Globus pallidus (tissue), 1 donor: ENCODE measurements at regions not wholly inside any gene's neighbourhood (a gene's known extent, or its start where the extent isn't known, plus 50 kb on each side); places are given as distances from the start of the nearest gene placed in this dataset.
A peak's percentile ranks its signal among the peaks of the same experiment; 100 is the strongest.
"Not testable (repeated sequence)": the region's sequence is repeated elsewhere in the genome, so short reads cannot be mapped to it uniquely, and the experiment has no call there.

Source experiments
- DNase-seq: peaks from one replicate; pipeline ENCODE4 v3.0.0-alpha.2; 2015; ENCODE audit warnings: low spot score

DNA sequence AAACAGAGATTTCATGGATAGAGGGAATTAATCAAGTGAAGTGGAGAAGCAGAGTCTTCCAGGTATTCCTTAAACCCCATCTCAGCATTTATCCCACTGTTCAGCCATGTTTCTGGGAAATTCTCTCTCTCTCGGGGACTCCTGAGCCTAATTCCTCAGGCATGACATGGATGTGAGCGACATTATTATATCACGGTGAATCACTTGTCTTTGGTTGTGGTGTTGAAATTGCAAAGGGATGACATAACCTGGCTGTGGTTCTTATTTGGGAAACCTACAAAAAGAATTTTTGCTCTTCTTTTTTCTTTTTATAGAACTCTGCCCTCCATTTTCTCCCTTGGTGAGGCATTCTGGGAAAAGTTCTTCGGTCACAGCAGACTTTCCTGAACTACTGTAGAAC lies 457.9 kb upstream of the PTGER4 start:
- no peak for DNase-seq

DNA sequence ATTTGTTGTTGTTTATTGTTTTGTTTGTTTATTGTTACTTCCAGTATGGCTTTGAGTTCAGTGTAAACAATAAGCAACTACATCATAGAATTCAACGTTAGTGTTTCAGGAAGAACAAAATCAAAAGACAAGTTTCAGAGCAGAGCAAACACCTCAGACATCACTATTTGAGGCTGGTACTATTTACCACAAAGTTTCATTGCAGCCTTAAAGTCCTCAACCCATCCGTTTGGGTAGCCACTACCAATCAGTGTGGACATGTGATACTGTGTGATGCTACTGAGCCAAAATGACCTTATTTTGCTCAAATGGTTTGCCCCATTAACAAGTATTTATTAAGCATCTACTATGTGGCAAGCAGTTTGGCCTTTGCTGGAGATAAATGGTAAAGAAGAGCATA lies 458.5 kb upstream of the PTGER4 start:
- DNase-seq = no peak

DNA sequence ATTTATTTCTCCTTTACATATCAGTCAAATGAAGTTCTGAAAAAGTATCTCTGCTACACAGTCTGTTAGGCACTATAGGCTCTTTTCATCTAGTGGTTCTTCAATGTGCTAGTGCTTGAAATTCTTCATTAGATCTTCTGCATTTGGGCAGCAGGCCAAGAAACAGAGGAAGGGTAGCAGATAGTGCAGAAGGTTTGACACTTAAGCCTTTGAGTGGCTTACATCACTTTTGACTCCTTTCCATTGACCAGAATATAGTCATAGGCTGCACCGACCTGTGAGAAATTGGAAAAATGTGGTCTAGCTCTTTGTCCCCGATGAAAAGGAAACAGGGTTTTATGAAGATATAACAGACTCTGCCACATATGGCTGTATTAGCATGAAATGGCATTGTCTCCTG lies 459.5 kb upstream of the PTGER4 start:
- DNase-seq = no peak

DNA sequence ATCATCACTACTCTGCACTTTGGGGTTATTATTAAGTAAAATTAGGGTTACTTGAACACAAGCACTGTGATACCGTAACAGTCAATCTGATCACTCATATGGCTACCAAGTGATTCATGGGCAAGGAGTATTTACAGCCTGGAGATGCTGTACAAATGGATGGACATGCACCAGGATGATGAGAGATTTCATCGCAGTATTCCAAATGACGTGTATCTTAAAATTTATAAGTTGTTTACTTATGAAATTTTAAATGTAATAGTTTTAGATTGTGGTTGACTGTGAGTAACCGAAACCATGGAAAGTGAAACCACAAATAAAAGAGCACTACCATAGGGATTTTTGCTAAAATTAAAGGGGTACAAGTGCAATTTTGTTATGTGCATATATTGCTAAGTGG lies 462.2 kb upstream of the PTGER4 start:
- no peak for DNase-seq

DNA sequence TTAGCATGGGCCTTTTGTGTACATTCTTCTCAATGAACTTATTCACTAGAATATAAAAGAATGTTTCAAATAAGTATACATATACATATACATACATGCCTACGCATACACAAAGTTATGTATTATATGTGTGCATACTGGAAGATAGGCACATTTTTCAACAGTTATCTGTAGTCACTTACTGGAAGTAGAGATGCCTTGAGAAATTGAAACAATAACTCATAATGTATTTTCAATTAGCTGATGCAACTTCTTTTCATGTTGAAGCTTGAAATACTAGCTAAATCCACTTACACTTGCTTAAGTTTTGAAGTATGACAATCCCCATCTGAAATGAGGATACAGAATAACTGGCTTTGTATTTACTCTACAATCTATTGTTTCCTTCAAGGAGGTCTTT lies 469.0 kb upstream of the PTGER4 start:
- no peak for DNase-seq

DNA sequence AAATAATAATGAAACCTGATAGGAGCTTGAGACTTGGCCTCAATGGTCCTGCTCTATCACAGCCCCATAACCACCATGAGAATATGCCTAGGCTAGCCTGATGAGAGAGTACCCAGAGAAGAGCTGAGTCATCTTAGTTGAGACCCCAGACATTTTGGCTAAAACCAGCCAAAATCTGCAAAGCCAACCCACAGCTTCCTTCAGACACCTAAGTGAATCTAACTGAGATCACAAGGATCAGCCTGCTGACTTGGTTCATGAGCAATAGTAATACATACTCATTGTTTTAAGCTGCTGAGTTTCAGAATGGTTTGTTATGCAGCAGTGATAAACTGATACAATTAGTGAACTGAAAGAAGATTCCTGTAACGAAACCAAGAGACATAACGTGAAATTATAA lies 473.7 kb upstream of the PTGER4 start:
- DNase-seq = no peak

GRCh38 chr5:40204144-40204543 lies 475.6 kb upstream of the PTGER4 start:
- no peak for DNase-seq

DNA sequence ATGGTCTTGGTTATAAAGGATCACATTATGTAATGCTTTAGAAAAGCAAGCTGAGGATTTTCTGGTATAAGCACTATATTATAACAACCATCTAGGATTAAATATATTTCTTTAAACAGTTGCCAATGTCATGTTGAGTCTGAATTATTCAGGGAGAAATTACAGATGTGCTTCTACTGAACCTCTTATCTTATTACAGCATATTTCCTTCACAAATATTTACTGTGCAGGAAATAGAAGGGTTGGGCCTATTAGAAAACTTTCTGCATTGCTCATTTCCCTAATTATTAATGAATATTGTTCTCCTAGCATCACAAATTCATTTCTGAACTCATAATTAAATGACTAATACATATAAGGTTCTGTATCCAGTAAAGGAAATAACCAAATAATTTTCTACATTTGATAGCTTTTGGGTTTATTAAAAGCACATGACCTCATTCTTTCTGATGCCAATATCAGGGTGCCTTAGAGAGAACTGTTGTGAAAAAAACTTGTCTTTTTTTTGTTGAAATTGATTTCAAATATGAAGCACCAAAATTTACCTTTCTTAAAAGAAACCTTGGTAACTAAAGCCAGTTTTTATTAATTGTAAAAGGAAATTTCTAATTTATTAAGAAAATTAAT lies 476.8 kb upstream of the PTGER4 start:
- no peak for DNase-seq

- DNase-seq = no peak
These were observed 481.0 kb upstream of the PTGER4 start for GRCh38 chr5:40198736-40199135.

GRCh38 chr5:40195574-40195973 lies 484.1 kb upstream of the PTGER4 start:
- DNase-seq = not testable (repeated sequence)

GRCh38 chr5:40191150-40191549 lies 488.6 kb upstream of the PTGER4 start:
- no peak for DNase-seq

DNA sequence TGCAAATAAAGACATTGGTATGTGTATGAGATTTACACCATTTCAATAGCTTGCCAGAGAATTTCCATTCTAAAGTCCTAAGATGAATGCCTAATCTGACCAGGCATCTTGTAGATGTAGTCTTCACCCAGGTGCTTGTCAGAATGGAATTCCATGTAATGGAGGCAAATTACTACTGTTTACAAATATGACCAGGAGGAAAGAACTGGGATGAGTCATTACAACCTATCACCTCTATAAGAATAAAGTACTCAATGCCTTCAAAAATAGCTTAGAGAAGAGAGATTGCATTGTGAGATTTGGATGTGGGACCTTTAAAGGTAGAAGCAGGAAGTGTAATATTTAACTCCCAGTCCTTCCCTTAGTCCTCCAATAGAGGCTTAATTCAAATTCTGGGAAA lies 507.0 kb upstream of the PTGER4 start:
- DNase-seq = no peak

DNA sequence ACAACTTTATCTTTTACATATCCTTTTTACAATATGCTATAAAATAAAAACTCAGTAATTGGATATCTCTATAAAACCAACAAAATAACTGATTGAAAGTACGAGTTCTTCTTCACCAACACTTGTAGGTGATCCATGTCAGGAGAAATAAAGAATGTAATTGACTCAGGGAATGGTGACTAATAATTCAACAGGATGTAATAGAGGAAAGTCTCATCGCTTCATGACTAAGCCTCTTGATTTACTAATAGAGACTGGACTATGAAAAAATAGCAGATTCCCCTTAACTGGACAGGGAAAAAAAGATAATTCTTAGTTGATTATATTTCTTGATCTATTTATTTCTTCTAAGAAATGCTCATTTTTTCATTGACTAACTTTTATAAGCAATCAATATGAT lies 507.7 kb upstream of the PTGER4 start:
- no peak for DNase-seq

DNA sequence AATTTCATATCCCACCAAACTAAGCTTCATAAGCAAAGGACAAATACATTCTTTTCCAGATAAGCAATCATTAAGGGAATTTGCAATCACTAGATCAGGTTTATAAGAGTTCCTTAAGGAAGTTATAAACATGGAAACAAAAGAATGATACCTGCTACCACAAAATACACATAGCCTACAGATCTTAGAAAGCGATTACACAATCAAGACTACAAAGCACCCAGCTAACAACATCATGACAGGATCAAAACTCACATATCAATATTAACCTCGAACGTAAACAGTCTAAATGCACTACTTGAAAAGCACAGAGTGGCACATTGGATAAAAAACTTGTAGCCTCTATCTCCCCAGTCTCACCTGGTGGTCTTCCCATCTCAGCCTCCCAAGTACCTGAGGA lies 512.4 kb upstream of the PTGER4 start:
- no peak for DNase-seq

DNA sequence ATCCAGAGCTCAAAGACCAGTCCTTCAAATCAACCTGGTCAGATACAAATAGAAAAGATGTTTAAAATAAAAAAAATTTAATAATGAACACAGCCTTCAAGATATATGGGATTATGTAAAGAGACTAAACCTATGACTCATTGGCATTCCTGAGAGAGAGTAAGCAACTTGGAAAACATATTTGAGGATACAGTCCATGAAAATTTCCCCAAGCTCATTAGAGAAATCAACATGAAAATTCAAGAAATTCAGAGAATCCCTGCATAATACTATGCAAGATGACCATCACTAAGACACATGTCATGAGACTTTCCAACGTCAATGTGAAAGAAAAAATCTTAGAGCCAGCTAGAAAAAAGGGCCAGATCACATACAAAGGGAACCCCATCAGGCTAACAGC lies 512.9 kb upstream of the PTGER4 start:
- DNase-seq = no peak

GRCh38 chr5:40165789-40166728 lies 513.7 kb upstream of the PTGER4 start:
- no peak for DNase-seq

GRCh38 chr5:40165106-40165788 lies 514.5 kb upstream of the PTGER4 start:
- no peak for DNase-seq

GRCh38 chr5:40160435-40160834 lies 519.3 kb upstream of the PTGER4 start:
- no peak for DNase-seq

- DNase-seq = no peak
These were observed 525.5 kb upstream of the PTGER4 start for GRCh38 chr5:40154194-40154593.

- peak; percentile 4 for DNase-seq
These were observed 528.8 kb upstream of the PTGER4 start for GRCh38 chr5:40150896-40151295.

GRCh38 chr5:40141896-40142295 lies 537.8 kb upstream of the PTGER4 start:
- no peak for DNase-seq

- no peak for DNase-seq
These were observed 538.3 kb upstream of the PTGER4 start for GRCh38 chr5:40141418-40141817.

GRCh38 chr5:40137223-40137622 lies 542.5 kb upstream of the PTGER4 start:
- no peak for DNase-seq
